Endothelial cell of umbilical vein (primary cell): ENCODE measurements at regions not wholly inside any gene's neighbourhood (a gene's known extent, or its start where the extent isn't known, plus 50 kb on each side); places are given as distances from the start of the nearest gene placed in this dataset.

Experiments used
- BruUV-seq: library from RNA; stranded (reverse); fragments of 400-500 nt; replicated peaks from 2 replicates; lab custom pipeline; 2021; lab: Mats Ljungman, UMichigan
- CTCF ChIA-PET: fragments of 300-600, 350-600 bp; sonication (Branson Sonifier 250); formaldehyde crosslinking; loops from one replicate; lab custom pipeline; 2021; ENCODE audit warnings: antibody characterized with exemption, inconsistent platforms; lab: Charles Lee
- POLR2A ChIA-PET: fragments of 300-600, 350-600 bp; sonication (Branson Sonifier 250); formaldehyde crosslinking; loops from one replicate; lab custom pipeline; 2021; ENCODE audit warnings: antibody characterized with exemption, inconsistent platforms; lab: Charles Lee
- DNase-seq: peaks from one replicate; pipeline ENCODE4 v3.0.0-alpha.2; 2011; ENCODE audit warnings: low read depth, low spot score
- FAIRE-seq: peaks from 2 replicates; lab custom pipeline; 2011; peaks lifted over from hg19 to GRCh38; lab: Jason Lieb, UNC
- H2AFZ ChIP-seq: 2 replicates; pipeline ENCODE4 v1.6.0; 2012; ENCODE audit warnings: low read depth, low read length, control low read depth, inconsistent platforms
- H3K27ac ChIP-seq: 2 replicates; pipeline ENCODE4 v1.5.1; 2011; ENCODE audit warnings: low read depth, mild to moderate bottlenecking, control low read depth, low read length, moderate library complexity; ENCODE audit not compliant: insufficient read depth
- H3K27me3 ChIP-seq, 2 experiments: 2 replicates each; pipeline versions ENCODE4 v1.6.0 to v1.6.1; 2011; ENCODE audit warnings: low read length in 2 of 2, mixed read lengths in 1 of 2; ENCODE audit not compliant: control insufficient read depth in 2 of 2, insufficient read depth in 2 of 2
- H3K36me3 ChIP-seq, 2 experiments: 2 replicates in 1 of 2; 3 replicates in 1 of 2; pipeline ENCODE4 v1.5.1; 2011; ENCODE audit warnings: low read length in 2 of 2, mild to moderate bottlenecking in 1 of 2, moderate library complexity in 1 of 2; ENCODE audit not compliant: control insufficient read depth in 2 of 2, insufficient read depth in 2 of 2; ENCODE audit errors: extremely low read depth in 1 of 2
- H3K4me1 ChIP-seq: 3 replicates; pipeline ENCODE4 v1.5.1; 2011; ENCODE audit warnings: mild to moderate bottlenecking, low read length; ENCODE audit not compliant: control insufficient read depth, insufficient read depth; ENCODE audit errors: extremely low read depth
- H3K4me2 ChIP-seq: 2 replicates; pipeline ENCODE4 v1.6.1; 2011; ENCODE audit warnings: low read length, control low read depth, mixed read lengths; ENCODE audit not compliant: insufficient read depth
- H3K4me3 ChIP-seq, 3 experiments: fragments of 200-600 bp in 1 of 3; sonication (generic), shearing (Covaris generic) in 1 of 3; replicated peaks in 1 of 3; 2 replicates each; pipeline ENCODE4 v1.5.1; 2011 to 2016; ENCODE audit warnings: control low read depth in 3 of 3, low read length in 3 of 3, mild to moderate bottlenecking in 2 of 3, inconsistent platforms in 1 of 3, low read depth in 1 of 3, moderate library complexity in 1 of 3; ENCODE audit not compliant: insufficient read depth in 1 of 3
- H3K79me2 ChIP-seq: 2 replicates; pipeline ENCODE4 v1.6.0; 2012; ENCODE audit warnings: low read length, inconsistent platforms; ENCODE audit not compliant: control insufficient read depth, insufficient read depth
- H3K9ac ChIP-seq: replicated peaks from 2 replicates; pipeline ENCODE3; 2011; ENCODE audit warnings: low read length, control low read depth; ENCODE audit not compliant: insufficient read depth; ENCODE audit errors: extremely low read depth
- H3K9me1 ChIP-seq: replicated peaks from 3 replicates; pipeline ENCODE4 v1.6.0; 2011; ENCODE audit warnings: mild to moderate bottlenecking, low read length; ENCODE audit not compliant: control insufficient read depth, insufficient read depth; ENCODE audit errors: extremely low read depth
- H3K9me3 ChIP-seq: replicated peaks from 2 replicates; pipeline ENCODE4 v1.5.1; 2012; ENCODE audit warnings: low read length, inconsistent platforms; ENCODE audit not compliant: control insufficient read depth, insufficient read depth
- H4K20me1 ChIP-seq: replicated peaks from 2 replicates; pipeline ENCODE3; 2011; ENCODE audit warnings: mild to moderate bottlenecking, low read length; ENCODE audit not compliant: control insufficient read depth, insufficient read depth; ENCODE audit errors: extremely low read depth
- CTCF ChIP-seq, 2 donors: IDR thresholded peaks; 1 replicate in 1 of 2; 2 replicates in 1 of 2; pipeline ENCODE4 v1.5.1; 2011; ENCODE audit warnings: low read length in 2 of 2, mild to moderate bottlenecking in 2 of 2, moderate library complexity in 2 of 2, control low read depth in 1 of 2, inconsistent platforms in 1 of 2, low read depth in 1 of 2; ENCODE audit not compliant: insufficient read depth in 1 of 2; ENCODE audit errors: extremely low read depth in 1 of 2
- EZH2 ChIP-seq: IDR thresholded peaks from 2 replicates; pipeline ENCODE4 v1.6.1; 2012; ENCODE audit warnings: borderline replicate concordance, low read depth, mild to moderate bottlenecking, moderate library complexity, low read length, inconsistent platforms; ENCODE audit not compliant: severe bottlenecking
- FOS ChIP-seq: IDR thresholded peaks from 2 replicates; pipeline ENCODE4 v1.6.1; 2011; ENCODE audit warnings: mild to moderate bottlenecking, low read length, moderate library complexity, borderline replicate concordance; ENCODE audit not compliant: insufficient read depth
- GATA2 ChIP-seq: IDR thresholded peaks from 2 replicates; pipeline ENCODE4 v1.7.0; 2011; ENCODE audit warnings: low read depth, mild to moderate bottlenecking, moderate library complexity, mixed read lengths, low read length; ENCODE audit not compliant: insufficient read length, insufficient read depth
- MAX ChIP-seq: IDR thresholded peaks from 2 replicates; pipeline ENCODE4 v1.6.1; 2011; ENCODE audit not compliant: insufficient read depth, insufficient read length
- MYC ChIP-seq: IDR thresholded peaks from one replicate; pipeline ENCODE4 v1.6.1; 2011; ENCODE audit warnings: mild to moderate bottlenecking, low read depth, low read length
- POLR2A ChIP-seq: IDR thresholded peaks from 2 replicates; pipeline ENCODE4 v1.6.1; 2012; ENCODE audit warnings: low read depth, mild to moderate bottlenecking, control low read depth, low read length
- POLR2AphosphoS5 ChIP-seq: IDR thresholded peaks from 2 replicates; pipeline ENCODE4 v1.6.1; 2012; ENCODE audit warnings: low read depth, mild to moderate bottlenecking, control low read depth, low read length, moderate library complexity; ENCODE audit not compliant: insufficient read depth
- dilution Hi-C: fragments of 300-500 bp; cut with MboI; formaldehyde crosslinking; loops from one replicate; pipeline ENCODE4 v1.15.0; 2019; ENCODE audit warnings: low sequenced_read_pairs; ENCODE audit not compliant: extremely low pct_ligation_motif_present
- intact Hi-C: fragments of 100-400 bp; cut with micrococcal nuclease; formaldehyde crosslinking; loops from one replicate; pipeline ENCODE4 v1.10.0; 2022

- no peaks in the 10 kb centered on the region for H3K79me2 ChIP-seq
- intact Hi-C loops (no loop called here), dilution Hi-C loops (no loop called here)
- no peaks in the 10 kb centered on the region for H3K27me3 ChIP-seq
- no peaks in the 10 kb centered on the region for H3K9me1 ChIP-seq
- no peak overlapping the region for H3K9ac ChIP-seq
- H2AFZ ChIP-seq = no peak overlapping the region
- H4K20me1 ChIP-seq = no peaks in the 10 kb centered on the region
- H3K4me1 ChIP-seq = no peaks in the 10 kb centered on the region
- H3K27ac ChIP-seq = no peak overlapping the region
- ChIA-PET CTCF (no interaction called here), POLR2A (no interaction called here)
- FAIRE-seq (no peak), DNase-seq (no peak)
- BruUV-seq = no TSS peak
- no peak for TF ChIP-seq POLR2AphosphoS5
- TF ChIP-seq POLR2A = no peak
- no peak for TF ChIP-seq FOS
- no peak for TF ChIP-seq MAX
- TF ChIP-seq EZH2 = no peak
- no peak for TF ChIP-seq CTCF (IDR thresholded peaks at IDR 0.05; ENCODE audit: extremely low read depth in 1 of 2, insufficient read depth in 1 of 2, low read depth in 1 of 2, low read length in 2 of 2)
- no peak for TF ChIP-seq GATA2
- TF ChIP-seq MYC = no peak
- no peak overlapping the region for H3K4me3 ChIP-seq
- no peaks in the 10 kb centered on the region for H3K9me3 ChIP-seq
- no peak overlapping the region for H3K4me2 ChIP-seq
- H3K36me3 ChIP-seq = no peaks in the 10 kb centered on the region
Observed at GRCh38 chr1:230487773-230488428, 61.8 kb upstream of the PGBD5 start.
